Osteoblast (primary cell): ENCODE measurements at regions not wholly inside any gene's neighbourhood (a gene's known extent, or its start where the extent isn't known, plus 50 kb on each side); places are given as distances from the start of the nearest gene placed in this dataset.

Source experiments
- DNase-seq: peaks from one replicate; pipeline ENCODE4 v3.0.0; 2011; ENCODE audit warnings: low spot score, mixed read lengths; ENCODE audit not compliant: insufficient read length; ENCODE audit errors: missing footprints
- H2AFZ ChIP-seq: 2 replicates; pipeline ENCODE4 v1.6.0; 2011; ENCODE audit warnings: mild to moderate bottlenecking, low read length
- H3K27ac ChIP-seq: 2 replicates; pipeline ENCODE4 v1.5.1; 2011; ENCODE audit warnings: mild to moderate bottlenecking, low read depth, low read length, moderate library complexity
- H3K27me3 ChIP-seq: 2 replicates; pipeline ENCODE4 v1.6.0; 2012; ENCODE audit warnings: mild to moderate bottlenecking, control low read depth, inconsistent platforms, low read length, moderate library complexity; ENCODE audit not compliant: insufficient read depth
- H3K36me3 ChIP-seq: 2 replicates; pipeline ENCODE4 v1.5.1; 2011; ENCODE audit warnings: mild to moderate bottlenecking, low read length, control low read depth, moderate library complexity; ENCODE audit not compliant: insufficient read depth
- H3K4me1 ChIP-seq: 2 replicates; pipeline ENCODE4 v1.5.1; 2011; ENCODE audit warnings: mild to moderate bottlenecking, low read length, control low read depth, moderate library complexity; ENCODE audit not compliant: insufficient read depth
- H3K4me2 ChIP-seq: 2 replicates; pipeline ENCODE4 v1.6.0; 2011; ENCODE audit warnings: mild to moderate bottlenecking, low read length; ENCODE audit not compliant: insufficient read depth
- H3K4me3 ChIP-seq: fragments of 200-600 bp; sonication (generic); 3 replicates; pipeline ENCODE4 v1.5.1; 2012; ENCODE audit warnings: mild to moderate bottlenecking, low read length, inconsistent platforms; ENCODE audit not compliant: insufficient read depth
- H3K79me2 ChIP-seq: 2 replicates; pipeline ENCODE4 v1.6.0; 2012; ENCODE audit warnings: mild to moderate bottlenecking, low read length, control low read depth, inconsistent platforms; ENCODE audit not compliant: insufficient read depth
- H3K9me3 ChIP-seq: 2 replicates; pipeline ENCODE4 v1.5.1; 2011; ENCODE audit warnings: low read depth, low read length, control low read depth
- H4K20me1 ChIP-seq: 2 replicates; pipeline ENCODE4 v1.6.0; 2012; ENCODE audit warnings: mild to moderate bottlenecking, low read length, control low read depth; ENCODE audit not compliant: insufficient read depth
- TF ChIP-seq, protein P1 (sequence below): IDR thresholded peaks from 2 replicates; pipeline ENCODE4 v1.5.1; 2011; ENCODE audit warnings: mild to moderate bottlenecking, low read depth, low read length, moderate library complexity; ENCODE audit errors: extremely low read depth

- Histone ChIP-seq H3K4me2 (peak overlapping the region; percentile 51), H3K79me2 (no peaks in the 10 kb centered on the region), H3K4me3 (no peak overlapping the region)
Measured at GRCh38 chr4:38565271-38566199, 98.5 kb upstream of the KLF3 start.

GRCh38 chr4:38566806-38567398 is 97.1 kb upstream of the KLF3 start:
- Histone ChIP-seq H3K4me3 (no peak overlapping the region), H2AFZ (no peak overlapping the region), H4K20me1 (no peaks in the 10 kb centered on the region), H3K79me2 (no peaks in the 10 kb centered on the region), H3K9me3 (no peaks in the 10 kb centered on the region), H3K4me2 (no peak overlapping the region), H3K27ac (no peak overlapping the region), H3K36me3 (no peaks in the 10 kb centered on the region), H3K4me1 (peaks cover 14% of the 10 kb centered on the region), H3K27me3 (no peaks in the 10 kb centered on the region)
- TF ChIP-seq, protein P1, sequence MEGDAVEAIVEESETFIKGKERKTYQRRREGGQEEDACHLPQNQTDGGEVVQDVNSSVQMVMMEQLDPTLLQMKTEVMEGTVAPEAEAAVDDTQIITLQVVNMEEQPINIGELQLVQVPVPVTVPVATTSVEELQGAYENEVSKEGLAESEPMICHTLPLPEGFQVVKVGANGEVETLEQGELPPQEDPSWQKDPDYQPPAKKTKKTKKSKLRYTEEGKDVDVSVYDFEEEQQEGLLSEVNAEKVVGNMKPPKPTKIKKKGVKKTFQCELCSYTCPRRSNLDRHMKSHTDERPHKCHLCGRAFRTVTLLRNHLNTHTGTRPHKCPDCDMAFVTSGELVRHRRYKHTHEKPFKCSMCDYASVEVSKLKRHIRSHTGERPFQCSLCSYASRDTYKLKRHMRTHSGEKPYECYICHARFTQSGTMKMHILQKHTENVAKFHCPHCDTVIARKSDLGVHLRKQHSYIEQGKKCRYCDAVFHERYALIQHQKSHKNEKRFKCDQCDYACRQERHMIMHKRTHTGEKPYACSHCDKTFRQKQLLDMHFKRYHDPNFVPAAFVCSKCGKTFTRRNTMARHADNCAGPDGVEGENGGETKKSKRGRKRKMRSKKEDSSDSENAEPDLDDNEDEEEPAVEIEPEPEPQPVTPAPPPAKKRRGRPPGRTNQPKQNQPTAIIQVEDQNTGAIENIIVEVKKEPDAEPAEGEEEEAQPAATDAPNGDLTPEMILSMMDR: no peak
- no peak for DNase-seq

More at GRCh38 chr4:38565271-38566199, 98.5 kb upstream of the KLF3 start:
- Histone ChIP-seq H3K9me3 (no peaks in the 10 kb centered on the region), H3K4me1 (peaks cover 14% of the 10 kb centered on the region), H2AFZ (peak overlapping the region; percentile 60), H3K27ac (no peak overlapping the region), H3K27me3 (no peaks in the 10 kb centered on the region), H3K36me3 (no peaks in the 10 kb centered on the region), H4K20me1 (no peaks in the 10 kb centered on the region)
- DNase-seq: peak; percentile 68
- TF ChIP-seq, protein P1: no peak

GRCh38 chr4:38567457-38567856 is 96.5 kb upstream of the KLF3 start:
- H3K27ac ChIP-seq: no peak overlapping the region
- H4K20me1 ChIP-seq: no peaks in the 10 kb centered on the region
- no peak for DNase-seq
- H3K4me1 ChIP-seq: peaks cover 14% of the 10 kb centered on the region
- TF ChIP-seq, protein P1: no peak
- H3K9me3 ChIP-seq: no peaks in the 10 kb centered on the region
- no peaks in the 10 kb centered on the region for H3K27me3 ChIP-seq
- no peak overlapping the region for H3K4me3 ChIP-seq
- no peak overlapping the region for H3K4me2 ChIP-seq
- H2AFZ ChIP-seq: no peak overlapping the region
- no peaks in the 10 kb centered on the region for H3K79me2 ChIP-seq
- no peaks in the 10 kb centered on the region for H3K36me3 ChIP-seq

GRCh38 chr4:38568768-38569167 is 95.2 kb upstream of the KLF3 start:
- H3K36me3 ChIP-seq: no peaks in the 10 kb centered on the region
- H3K9me3 ChIP-seq: no peaks in the 10 kb centered on the region

More at GRCh38 chr4:38568768-38569167, 95.2 kb upstream of the KLF3 start:
- TF ChIP-seq, protein P1: no peak
- Histone ChIP-seq H3K4me3 (no peak overlapping the region), H3K79me2 (no peaks in the 10 kb centered on the region), H2AFZ (no peak overlapping the region), H4K20me1 (no peaks in the 10 kb centered on the region), H3K27ac (no peak overlapping the region), H3K4me1 (peaks cover 14% of the 10 kb centered on the region), H3K4me2 (no peak overlapping the region), H3K27me3 (peaks cover 3% of the 10 kb centered on the region)
- DNase-seq: no peak
